ENCODE measurements at regions not wholly inside any gene's neighbourhood (a gene's known extent, or its start where the extent isn't known, plus 50 kb on each side); places are given as distances from the start of the nearest gene placed in this dataset.
"Not testable (repeated sequence)": the region's sequence is repeated elsewhere in the genome, so short reads cannot be mapped to it uniquely, and the experiment has no call there.

- H3K9me3 Mint-ChIP-seq (ENCODE audit: insufficient read depth); H3K36me3 Mint-ChIP-seq (ENCODE audit: low read depth); H3K27ac Mint-ChIP-seq; H3K4me3 Mint-ChIP-seq; ATAC-seq; POLR2A ChIA-PET; CTCF ChIA-PET; DNase-seq; H3K4me1 Mint-ChIP-seq (ENCODE audit: low read depth); H3K27me3 Mint-ChIP-seq (ENCODE audit: low read depth): not testable (repeated sequence)
Observed at GRCh38 chr1:761791-762190, 75.3 kb upstream of the OR4F16 start.

DNA sequence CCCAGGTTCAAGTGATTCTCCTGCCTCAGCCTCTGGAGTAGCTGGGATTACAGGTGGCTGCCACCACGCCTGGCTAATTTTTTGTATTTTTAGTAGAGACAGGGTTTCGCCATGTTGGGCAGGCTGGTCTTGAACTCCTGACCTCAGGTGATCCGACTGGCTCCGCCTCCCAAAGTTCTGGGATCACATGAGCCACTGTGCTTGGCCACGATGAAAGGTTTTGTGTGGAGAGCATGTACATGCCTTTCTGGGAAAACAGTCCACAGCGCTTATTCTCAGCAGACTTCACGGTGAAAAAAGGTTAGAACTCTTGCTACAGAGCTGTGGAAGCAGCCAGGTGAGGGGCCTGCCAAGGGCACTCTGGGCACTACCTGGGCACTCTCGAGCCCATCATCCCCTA, 85.0 kb upstream of the OR4F16 start:
- H3K4me1 Mint-ChIP-seq (ENCODE audit: low read depth); CTCF ChIA-PET; POLR2A ChIA-PET; H3K36me3 Mint-ChIP-seq (ENCODE audit: low read depth); ATAC-seq; H3K4me3 Mint-ChIP-seq; H3K27me3 Mint-ChIP-seq (ENCODE audit: low read depth); DNase-seq; H3K9me3 Mint-ChIP-seq (ENCODE audit: insufficient read depth); H3K27ac Mint-ChIP-seq: not testable (repeated sequence)

DNA sequence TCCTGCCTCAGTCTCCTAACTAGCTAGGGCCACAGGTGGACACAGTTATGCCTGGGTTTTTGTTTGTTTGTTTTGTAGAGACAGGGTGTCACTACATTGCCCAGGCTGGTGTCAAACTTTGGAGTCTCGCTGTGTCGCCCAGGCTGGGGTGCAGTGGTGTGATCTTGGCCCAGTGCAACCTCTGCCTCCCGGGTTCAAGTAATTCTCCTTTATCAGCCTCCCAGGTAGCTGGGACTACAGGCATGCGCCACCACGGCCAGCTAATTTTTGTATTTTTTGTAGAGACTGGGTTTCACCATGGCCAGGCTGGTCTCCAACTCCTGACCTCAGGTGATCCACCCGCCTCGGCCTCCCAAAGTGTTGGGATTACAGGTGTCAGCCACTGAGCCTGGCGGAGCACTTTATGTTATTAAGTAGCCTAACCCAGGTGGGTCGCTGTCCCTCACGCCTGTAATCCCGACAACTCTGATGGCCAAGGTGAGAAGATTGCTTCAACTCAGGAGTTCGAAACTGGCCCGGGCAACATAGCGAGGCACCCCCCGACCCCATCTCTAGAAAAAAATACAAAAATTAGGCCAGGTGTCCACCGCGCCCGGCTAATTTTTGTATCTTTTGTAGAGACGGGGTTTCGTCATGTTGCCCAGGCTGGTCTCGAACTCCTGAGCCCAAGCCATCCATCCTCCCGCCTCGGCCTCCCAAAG, 91.2 kb upstream of the OR4F16 start:
- H3K27me3 Mint-ChIP-seq (ENCODE audit: low read depth); ATAC-seq; CTCF ChIA-PET; H3K36me3 Mint-ChIP-seq (ENCODE audit: low read depth); H3K9me3 Mint-ChIP-seq (ENCODE audit: insufficient read depth); DNase-seq: not testable (repeated sequence)
- POLR2A ChIA-PET, result interaction anchor here (1.3 kb wide), 1 partner anchor 48 kb away, joined by 3 read pairs; no protein-coding TSS in a partner anchor
- Mint-ChIP-seq H3K4me3 (peak overlapping the region; percentile 99), H3K4me1 (ENCODE audit: low read depth) (peaks cover 11% of the 10 kb centered on the region), H3K27ac (peak overlapping the region; percentile 100)

DNA sequence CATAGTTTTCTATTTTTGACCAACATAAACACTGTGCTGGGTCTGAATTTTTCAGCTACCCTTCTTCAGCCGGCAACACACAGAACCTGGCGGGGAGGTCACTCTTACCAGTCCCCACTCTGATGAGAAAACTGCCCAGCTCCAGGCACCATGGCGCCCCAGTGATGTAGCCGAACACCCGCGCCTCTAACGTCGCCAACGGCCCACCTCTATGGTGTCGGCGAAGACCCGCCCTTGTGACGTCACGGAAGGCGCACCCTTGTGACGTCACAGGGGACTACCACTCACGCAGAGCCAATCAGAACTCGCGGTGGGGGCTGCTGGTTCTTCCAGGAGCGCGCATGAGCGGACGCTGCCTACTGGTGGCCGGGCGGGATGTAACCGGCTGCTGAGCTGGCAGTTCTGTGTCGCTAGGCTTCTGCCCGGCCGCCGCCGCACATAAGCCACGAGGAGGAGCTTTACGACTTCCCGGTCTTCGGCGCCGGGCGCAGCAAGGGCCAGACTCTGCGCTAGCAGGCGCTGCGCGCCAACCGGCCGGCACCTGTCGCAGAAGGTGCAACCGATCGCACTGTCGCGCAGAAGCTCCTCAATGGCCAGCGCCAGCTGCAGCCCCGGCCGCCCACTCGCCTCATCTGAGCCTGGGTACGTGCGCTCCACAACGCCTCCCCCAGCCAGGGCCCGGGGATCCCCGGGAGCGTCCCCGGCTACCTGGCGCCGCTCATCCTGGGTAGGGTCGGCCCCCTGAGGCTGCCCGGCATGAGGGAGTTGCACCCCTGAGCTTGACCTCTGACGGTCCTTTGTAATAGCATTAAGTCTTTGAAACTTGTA, 92.2 kb upstream of the OR4F16 start:
- DNase-seq, result peak; percentile 99
- ATAC-seq, result peak; percentile 100
- H3K9me3 Mint-ChIP-seq (ENCODE audit: insufficient read depth); CTCF ChIA-PET; H3K27me3 Mint-ChIP-seq (ENCODE audit: low read depth); H3K36me3 Mint-ChIP-seq (ENCODE audit: low read depth): not testable (repeated sequence)
- Mint-ChIP-seq H3K4me1 (ENCODE audit: low read depth) (peaks cover 11% of the 10 kb centered on the region), H3K27ac (peak overlapping the region; percentile 100), H3K4me3 (peak overlapping the region; percentile 99)
- POLR2A ChIA-PET, result interaction anchor here (1.3 kb wide), 1 partner anchor 47 kb away, joined by 3 read pairs; no protein-coding TSS in a partner anchor

- H3K27ac Mint-ChIP-seq, result peak overlapping the region; percentile 100
- H3K27me3 Mint-ChIP-seq (ENCODE audit: low read depth); ATAC-seq; DNase-seq; H3K9me3 Mint-ChIP-seq (ENCODE audit: insufficient read depth); CTCF ChIA-PET; POLR2A ChIA-PET; H3K36me3 Mint-ChIP-seq (ENCODE audit: low read depth): not testable (repeated sequence)
- H3K4me1 Mint-ChIP-seq (ENCODE audit: low read depth), result peaks cover 11% of the 10 kb centered on the region
- H3K4me3 Mint-ChIP-seq, result peak overlapping the region; percentile 99
Observed at GRCh38 chr1:779621-780020, 93.2 kb upstream of the OR4F16 start.

- Mint-ChIP-seq H3K36me3 (ENCODE audit: low read depth) (peaks cover 13% of the 10 kb centered on the region), H3K27me3 (ENCODE audit: low read depth) (no peaks in the 10 kb centered on the region), H3K9me3 (ENCODE audit: insufficient read depth) (no peaks in the 10 kb centered on the region), H3K4me3 (no peak overlapping the region), H3K27ac (no peak overlapping the region), H3K4me1 (ENCODE audit: low read depth) (no peaks in the 10 kb centered on the region)
- ATAC-seq (no peak), DNase-seq (no peak)
- ChIA-PET CTCF (no interaction called here), POLR2A (no interaction called here)
Observed at GRCh38 chr1:788835-789234, 102.4 kb upstream of the OR4F16 start.

DNA sequence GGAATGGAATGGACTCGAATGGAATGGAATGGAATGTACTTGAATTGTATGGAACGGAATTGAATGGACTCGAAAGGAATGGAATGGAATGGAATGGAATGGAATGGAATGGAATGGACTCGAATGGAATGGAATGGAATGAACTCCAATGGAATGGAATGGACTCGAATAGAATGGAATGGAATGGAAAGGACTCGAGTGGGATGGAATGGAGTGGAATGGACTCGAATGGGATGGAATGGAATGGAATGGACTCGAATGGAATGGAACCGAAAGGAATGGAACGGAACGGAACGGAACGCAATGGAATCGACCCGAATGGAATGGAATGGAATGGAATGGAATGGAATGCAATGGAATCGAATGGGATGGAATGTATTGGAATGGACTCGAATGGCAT, 103.2 kb upstream of the OR4F16 start:
- CTCF ChIA-PET; H3K4me1 Mint-ChIP-seq (ENCODE audit: low read depth); DNase-seq; H3K4me3 Mint-ChIP-seq; H3K9me3 Mint-ChIP-seq (ENCODE audit: insufficient read depth); H3K27ac Mint-ChIP-seq; H3K27me3 Mint-ChIP-seq (ENCODE audit: low read depth); H3K36me3 Mint-ChIP-seq (ENCODE audit: low read depth); ATAC-seq; POLR2A ChIA-PET: not testable (repeated sequence)

DNA sequence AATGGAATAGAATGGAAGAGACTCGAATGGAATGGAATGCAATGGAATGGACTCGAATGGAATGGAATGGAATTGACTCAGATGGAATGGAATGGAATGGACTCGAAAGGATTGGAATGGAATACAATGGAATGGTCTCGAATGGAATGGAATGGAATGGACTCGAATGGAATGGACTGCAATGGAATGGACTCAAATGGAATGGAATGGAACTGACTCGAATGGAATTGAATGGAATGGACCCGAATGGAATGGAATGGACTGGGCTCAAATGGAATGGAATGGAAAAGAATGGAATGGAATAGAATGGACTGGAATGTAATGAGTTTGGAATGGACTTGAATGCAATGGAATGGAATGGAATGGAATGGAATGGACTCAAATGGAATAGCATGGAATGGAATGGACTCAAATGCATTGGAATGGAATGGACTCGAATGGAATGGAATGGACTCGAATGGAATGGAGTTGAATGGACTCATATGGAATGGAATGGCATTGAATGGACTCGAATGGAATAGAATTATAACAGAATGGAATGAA, 104.0 kb upstream of the OR4F16 start:
- POLR2A ChIA-PET; H3K27me3 Mint-ChIP-seq (ENCODE audit: low read depth); H3K9me3 Mint-ChIP-seq (ENCODE audit: insufficient read depth); CTCF ChIA-PET; H3K4me1 Mint-ChIP-seq (ENCODE audit: low read depth); DNase-seq; H3K4me3 Mint-ChIP-seq; H3K36me3 Mint-ChIP-seq (ENCODE audit: low read depth); H3K27ac Mint-ChIP-seq; ATAC-seq: not testable (repeated sequence)

DNA sequence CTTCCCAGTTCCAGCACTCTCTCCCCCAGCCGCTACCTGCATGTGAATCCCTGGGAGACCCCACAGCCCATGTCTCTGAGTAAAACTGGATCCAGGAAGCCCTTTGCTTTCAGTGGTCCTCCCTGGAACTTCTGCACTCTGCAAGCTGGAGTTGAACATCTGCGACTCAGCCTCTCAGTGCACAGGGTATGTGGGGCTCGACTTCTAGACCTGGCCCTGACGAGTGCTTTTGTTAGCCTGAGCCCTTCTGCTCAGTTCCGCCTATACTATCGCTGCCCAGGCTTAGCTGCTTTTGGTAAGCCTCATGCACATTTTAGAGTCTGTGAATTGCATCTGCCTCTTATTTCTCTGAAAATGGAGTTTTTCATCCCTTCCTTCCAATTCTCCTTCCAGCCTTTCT, 107.9 kb upstream of the OR4F16 start:
- H3K27ac Mint-ChIP-seq; H3K4me3 Mint-ChIP-seq; H3K36me3 Mint-ChIP-seq (ENCODE audit: low read depth); H3K4me1 Mint-ChIP-seq (ENCODE audit: low read depth); CTCF ChIA-PET; H3K9me3 Mint-ChIP-seq (ENCODE audit: insufficient read depth); POLR2A ChIA-PET; H3K27me3 Mint-ChIP-seq (ENCODE audit: low read depth); DNase-seq; ATAC-seq: not testable (repeated sequence)

GRCh38 chr1:794918-795584, 108.6 kb upstream of the OR4F16 start:
- H3K4me3 Mint-ChIP-seq; H3K27ac Mint-ChIP-seq; DNase-seq; H3K36me3 Mint-ChIP-seq (ENCODE audit: low read depth); ATAC-seq; H3K27me3 Mint-ChIP-seq (ENCODE audit: low read depth); H3K4me1 Mint-ChIP-seq (ENCODE audit: low read depth); H3K9me3 Mint-ChIP-seq (ENCODE audit: insufficient read depth); POLR2A ChIA-PET; CTCF ChIA-PET: not testable (repeated sequence)

- CTCF ChIA-PET; H3K4me3 Mint-ChIP-seq; ATAC-seq; POLR2A ChIA-PET; H3K27me3 Mint-ChIP-seq (ENCODE audit: low read depth); H3K27ac Mint-ChIP-seq; H3K36me3 Mint-ChIP-seq (ENCODE audit: low read depth); H3K9me3 Mint-ChIP-seq (ENCODE audit: insufficient read depth); DNase-seq; H3K4me1 Mint-ChIP-seq (ENCODE audit: low read depth): not testable (repeated sequence)
Observed at GRCh38 chr1:797649-798048, 111.2 kb upstream of the OR4F16 start.

- H3K27me3 Mint-ChIP-seq (ENCODE audit: low read depth); CTCF ChIA-PET; POLR2A ChIA-PET; H3K9me3 Mint-ChIP-seq (ENCODE audit: insufficient read depth); H3K4me3 Mint-ChIP-seq; ATAC-seq; H3K4me1 Mint-ChIP-seq (ENCODE audit: low read depth); DNase-seq; H3K36me3 Mint-ChIP-seq (ENCODE audit: low read depth): not testable (repeated sequence)
- peak overlapping the region; percentile 30 for H3K27ac Mint-ChIP-seq
Observed at GRCh38 chr1:800397-800796, 113.9 kb upstream of the OR4F16 start.
